ENCODE measurements at regions not wholly inside any gene's neighbourhood (a gene's known extent, or its start where the extent isn't known, plus 50 kb on each side); places are given as distances from the start of the nearest gene placed in this dataset.

DNA sequence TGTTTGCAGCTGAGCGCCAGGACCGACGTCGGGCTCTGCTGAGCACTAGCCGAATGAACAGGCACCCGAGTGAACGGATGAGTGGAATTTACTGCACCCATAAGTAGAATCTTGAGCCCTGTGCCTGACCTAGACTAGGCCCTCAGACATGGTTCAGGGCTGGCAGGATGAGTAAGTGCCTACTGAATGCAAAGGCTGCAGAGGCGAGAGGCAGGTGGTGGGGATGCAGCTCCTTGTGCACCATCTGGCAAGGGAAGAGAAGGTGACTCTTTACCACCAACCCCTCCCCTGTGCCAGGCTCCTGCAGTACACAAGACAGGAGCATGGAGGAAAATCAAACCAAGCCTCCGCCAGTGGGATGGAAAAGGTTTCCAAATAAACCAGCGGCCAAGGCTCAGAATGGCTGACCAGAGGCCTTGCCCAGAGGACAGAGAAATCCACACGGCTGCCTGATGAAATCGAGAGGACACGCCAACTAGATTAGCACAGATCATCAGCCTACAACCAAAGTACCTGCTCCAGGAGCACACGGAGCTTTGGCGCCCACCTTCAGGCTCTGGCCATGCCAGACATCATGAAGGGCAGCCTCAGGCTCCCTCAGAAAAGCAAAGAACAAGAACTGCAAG is 141.7 kb upstream of the IQSEC1 start:
- no peak for DNase-seq (ENCODE audit: low spot score)

DNA sequence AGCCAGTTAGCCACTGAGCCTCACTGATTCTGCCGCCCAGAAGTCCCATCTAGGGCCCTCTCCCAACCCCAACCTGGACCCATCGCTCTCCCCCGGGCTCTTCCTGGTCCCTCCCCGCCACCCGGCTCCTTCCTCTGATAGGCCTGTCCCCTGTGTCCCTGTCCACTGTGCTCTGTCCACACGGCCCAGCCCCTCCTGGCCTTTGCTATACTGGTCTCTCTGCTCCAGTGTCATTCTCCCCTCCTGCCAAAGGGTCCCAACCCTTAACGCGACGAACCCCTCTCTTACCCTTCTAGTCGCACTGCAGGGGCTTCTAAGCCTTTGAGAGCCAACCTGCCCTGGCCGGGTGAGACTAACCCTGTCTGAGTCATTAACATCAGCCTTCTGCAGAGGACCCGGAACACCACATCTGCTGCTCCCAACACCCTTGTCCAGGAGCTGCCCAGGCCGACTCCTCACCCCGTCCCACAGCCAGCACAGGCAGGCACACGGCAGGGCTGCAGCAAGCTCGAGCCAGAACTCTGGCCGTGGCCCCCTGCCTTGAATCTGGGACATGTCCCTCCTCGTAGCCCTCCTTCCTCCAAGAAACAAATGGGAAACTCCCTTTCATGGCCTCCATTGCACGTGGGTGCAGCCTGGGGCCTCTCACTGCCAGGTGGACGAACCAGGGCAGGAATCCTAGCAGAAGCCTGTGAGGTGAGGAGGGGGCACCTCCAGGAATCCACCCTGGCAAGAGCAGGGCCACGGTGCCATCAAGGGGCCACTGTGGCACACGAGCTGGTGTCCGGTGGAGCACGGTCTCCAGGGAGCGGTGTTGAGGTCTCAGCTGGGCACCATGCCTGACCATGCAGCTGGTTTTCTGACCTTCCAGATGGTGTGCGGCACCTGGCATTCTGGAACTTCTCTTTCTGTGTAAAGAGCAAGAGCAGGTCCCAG is 140.9 kb upstream of the IQSEC1 start:
- intact Hi-C loops (cut with DNase I) = no loop called here
- DNase-seq (ENCODE audit: low spot score) = no peak

More for the DNA sequence above, 141.7 kb upstream of the IQSEC1 start:
- intact Hi-C loops (cut with DNase I) = no loop called here

DNA sequence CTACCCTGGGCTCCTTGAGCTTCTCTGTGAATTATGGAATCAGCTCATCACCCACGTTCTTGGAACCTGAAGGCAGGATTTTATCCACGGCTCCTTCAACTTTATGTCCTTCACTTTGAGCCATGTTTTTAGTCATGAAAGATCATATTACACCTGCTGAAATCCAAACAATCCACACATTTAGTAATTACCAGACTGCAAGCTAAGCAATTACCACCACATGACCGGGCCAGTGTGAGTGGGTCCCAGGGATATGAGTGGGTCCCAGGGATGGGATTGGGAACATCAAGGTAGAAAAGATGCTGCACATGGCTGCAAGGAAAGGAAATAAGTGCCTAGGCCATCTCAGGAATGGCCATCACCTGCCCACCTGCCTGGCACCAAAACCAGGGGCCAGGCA is 140.3 kb upstream of the IQSEC1 start:
- DNase-seq (ENCODE audit: low spot score) = no peak
- intact Hi-C loops (cut with DNase I) = no loop called here

DNA sequence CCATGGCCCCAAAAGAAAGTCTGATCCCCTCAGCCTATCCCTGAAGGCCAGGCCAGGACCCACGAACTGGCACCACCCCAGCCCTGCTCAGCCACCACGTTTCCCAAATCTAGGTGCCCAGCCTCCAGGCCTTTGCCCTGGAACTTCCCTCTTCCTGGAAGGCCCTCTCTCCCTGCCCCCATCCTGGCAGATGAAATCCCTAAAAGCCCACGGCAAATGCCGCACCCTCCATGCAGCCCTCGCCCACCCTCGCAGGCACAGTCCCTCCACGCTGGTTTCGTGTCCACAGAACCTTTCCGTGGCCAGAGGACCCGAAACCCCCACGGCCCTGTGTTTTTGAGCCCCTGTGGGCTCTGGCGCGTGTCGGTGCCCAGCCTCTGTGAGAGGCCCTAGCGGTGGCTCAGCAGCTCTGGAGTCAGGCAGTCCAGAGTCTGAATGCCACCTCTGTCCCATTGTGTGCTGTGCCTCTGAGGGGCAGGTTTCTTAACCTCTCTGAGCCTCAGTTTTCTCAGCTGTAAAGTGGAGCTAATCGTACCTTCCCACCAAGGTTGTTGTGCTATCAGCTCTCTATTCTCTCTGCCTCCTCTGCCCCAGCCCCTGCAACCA is 138.5 kb upstream of the IQSEC1 start:
- intact Hi-C loops (cut with DNase I) = no loop called here
- no peak for DNase-seq (ENCODE audit: low spot score)

DNA sequence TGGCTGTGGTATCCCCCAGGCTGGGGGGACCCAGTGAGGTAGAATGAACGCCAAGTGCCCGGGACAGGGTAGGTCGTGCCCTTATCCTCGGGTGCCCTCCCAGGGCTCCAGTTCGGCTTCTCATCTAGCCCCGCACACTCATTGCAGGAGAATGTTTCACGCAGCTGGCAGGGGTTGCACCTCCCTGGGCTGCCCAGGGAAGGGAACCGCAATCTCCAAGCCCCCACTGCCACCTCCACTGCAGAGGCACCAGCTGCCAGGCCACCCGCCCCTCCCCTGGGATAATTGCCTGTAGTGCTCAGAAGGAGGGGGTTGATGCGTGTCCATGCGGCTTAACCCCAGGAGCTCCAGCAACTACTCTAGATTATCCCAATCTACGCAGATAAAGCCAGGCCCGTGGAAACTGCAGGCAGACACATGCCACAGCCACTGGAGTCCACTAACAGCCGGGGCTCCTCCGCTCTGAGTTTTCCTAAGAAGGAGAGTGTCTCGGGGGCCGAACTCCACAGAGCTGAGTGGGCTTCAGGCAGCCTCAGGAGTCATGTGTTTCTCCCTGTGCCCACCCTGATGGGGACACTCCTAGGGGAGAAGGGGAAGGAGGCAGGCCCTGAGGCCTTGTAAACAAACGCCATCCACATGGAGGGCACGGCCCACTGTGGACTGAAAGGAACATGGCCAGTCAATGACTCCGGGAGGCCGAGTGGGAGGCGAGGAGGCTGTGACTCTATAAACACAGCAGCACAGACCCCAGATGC is 137.2 kb upstream of the IQSEC1 start:
- intact Hi-C loops (cut with DNase I) = no loop called here
- no peak for DNase-seq (ENCODE audit: low spot score)

DNA sequence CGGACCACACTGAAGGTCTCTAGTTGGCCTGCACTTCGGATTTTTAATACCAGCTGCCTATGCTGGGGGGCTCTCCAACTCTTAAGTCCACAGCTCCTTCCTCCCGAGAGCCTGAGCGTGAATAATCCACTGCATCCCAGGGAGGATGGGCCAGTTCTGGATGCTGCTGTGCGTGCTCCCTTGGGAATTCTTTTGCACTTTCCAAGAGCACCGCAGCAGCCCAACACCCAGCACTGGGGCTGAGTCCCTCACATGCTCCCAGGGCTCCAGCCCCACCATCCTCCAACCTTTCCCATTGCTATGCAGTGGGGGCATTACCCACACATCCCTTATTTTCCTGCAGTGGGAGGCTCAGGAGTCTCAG is 136.4 kb upstream of the IQSEC1 start:
- intact Hi-C loops (cut with DNase I) = no loop called here
- no peak for DNase-seq (ENCODE audit: low spot score)

DNA sequence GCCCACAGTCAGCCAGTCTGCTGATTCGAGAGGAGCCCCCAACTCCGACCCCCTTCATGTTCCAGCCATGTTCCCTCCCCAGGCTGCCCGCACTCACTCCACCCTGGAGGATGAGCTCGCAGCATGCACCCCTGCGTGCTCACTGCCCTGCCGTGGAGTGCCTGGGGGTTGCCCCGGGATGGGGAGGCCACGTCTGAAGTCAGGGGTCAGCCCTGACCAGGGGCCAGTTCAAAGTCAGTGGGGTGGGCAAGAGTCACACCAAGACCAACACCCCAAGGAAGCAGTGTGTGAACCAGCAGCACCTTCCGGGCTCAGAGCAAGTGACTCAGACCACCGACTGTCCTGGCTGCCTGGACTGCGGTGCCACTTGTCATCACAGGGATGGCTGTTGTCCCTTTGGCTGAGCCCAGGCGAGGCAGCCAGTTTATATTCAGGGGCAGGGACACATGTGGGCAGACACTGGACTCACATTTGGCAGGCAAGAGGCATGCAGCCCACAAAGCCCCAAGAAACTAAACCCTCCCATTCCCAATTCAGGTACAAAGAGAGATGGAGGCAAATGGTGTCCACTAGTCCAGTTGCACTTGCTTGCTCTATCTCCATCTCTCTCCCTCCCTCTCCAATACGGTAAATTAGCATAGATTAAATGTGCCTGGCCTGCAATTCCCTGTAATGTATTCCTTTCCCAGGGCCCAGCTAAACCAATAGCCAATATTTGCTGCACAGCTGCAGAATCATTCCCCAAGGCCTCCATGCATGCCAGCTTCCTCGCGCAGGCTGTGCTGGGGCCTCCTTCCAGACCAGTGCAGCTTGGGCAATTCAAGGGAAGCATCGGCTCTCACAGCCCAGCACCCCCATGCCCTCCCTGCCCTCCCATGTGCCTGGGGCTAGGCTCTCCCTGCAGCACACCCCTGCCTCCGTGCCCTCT is 135.7 kb upstream of the IQSEC1 start:
- intact Hi-C loops (cut with DNase I) = no loop called here
- no peak for DNase-seq (ENCODE audit: low spot score)

DNA sequence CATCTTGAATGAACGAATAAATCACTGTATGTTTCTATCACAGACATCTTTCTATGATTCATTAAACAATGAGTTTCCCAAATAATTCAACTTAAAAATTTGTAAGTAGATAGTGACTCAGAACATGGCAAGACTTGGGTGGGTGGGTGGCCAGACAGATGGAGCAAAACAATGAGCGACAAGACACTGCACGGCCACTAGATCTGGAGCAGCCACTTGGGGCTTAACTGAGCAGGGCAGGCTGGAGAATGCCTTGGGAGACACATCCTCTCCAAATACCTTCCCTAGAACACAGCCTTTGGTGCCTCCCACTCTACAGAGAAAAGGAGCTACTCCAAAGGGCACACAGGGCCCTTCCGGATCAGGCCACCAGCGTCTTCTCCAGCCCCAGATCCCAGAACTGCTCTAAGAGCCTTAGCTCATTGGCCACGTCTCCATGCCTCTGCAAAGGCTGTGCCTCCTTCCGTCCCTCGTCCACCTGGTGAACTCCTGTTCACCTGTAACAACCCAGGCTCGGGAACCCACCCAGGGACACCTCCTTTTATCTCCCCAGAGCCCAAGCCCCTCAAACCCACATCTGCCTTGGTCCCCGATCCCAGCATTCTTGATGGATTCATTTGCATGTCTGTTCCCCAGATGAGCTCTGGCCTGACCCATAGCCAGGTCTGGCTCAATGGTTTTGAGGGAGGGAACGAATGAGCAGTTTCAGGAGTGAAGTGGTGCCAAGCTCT is 134.9 kb upstream of the IQSEC1 start:
- intact Hi-C loops (cut with DNase I) = no loop called here
- no peak for DNase-seq (ENCODE audit: low spot score)

DNA sequence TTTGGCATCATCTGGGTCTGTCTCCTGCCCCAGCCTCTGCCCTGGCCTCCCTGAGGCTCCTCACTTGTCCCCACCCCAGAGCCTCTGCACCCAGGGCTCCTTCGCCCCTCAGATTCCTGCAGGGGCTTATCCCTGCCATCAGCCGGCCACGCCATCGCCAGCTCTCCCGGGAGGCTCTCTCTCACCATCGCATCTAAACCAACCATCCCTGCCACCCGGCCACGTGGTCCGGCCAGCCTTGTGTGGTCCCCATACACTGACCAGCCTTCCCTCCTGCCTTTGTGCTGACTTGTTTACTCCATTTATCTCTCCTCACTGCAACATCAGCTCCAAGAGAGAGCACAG is 134.3 kb upstream of the IQSEC1 start:
- intact Hi-C loops (cut with DNase I) = no loop called here
- DNase-seq (ENCODE audit: low spot score) = no peak

DNA sequence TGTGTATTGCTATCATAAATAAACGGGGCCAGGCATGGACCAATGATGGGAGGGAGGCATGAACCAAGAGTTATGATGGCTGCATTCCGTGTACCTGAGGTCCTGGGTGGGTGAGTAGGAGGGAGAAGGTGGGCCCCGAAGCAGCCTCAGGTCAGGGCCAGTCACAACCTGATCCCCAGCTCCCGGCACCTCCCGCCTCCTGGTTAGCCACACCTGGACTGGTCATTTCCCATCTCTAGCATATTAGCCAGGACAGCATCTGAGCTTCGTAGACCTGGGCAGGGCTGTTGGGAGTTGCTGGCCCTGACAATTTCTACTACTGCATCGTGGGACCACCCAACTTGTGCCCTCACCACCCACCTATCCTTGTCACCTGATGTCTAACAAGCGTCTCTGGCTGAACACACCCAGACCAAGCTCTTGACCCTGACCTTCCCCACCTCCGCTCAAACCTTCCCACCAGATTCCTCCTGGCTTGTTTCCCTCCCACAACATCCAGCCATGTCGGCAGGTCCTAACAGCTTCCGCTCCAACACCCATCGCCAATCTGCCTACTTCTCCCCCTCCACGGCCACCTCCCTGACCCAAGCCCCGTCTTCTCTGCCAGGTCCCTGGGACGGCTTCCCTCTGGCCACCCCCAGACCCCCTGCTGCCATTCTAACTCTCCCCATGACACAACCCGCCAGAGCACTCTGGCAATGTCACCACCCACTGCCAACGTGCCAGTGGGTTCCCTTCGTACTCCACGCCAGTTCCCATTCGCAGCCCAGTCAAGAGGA is 133.8 kb upstream of the IQSEC1 start:
- intact Hi-C loops (cut with DNase I) = no loop called here
- DNase-seq (ENCODE audit: low spot score) = no peak

DNA sequence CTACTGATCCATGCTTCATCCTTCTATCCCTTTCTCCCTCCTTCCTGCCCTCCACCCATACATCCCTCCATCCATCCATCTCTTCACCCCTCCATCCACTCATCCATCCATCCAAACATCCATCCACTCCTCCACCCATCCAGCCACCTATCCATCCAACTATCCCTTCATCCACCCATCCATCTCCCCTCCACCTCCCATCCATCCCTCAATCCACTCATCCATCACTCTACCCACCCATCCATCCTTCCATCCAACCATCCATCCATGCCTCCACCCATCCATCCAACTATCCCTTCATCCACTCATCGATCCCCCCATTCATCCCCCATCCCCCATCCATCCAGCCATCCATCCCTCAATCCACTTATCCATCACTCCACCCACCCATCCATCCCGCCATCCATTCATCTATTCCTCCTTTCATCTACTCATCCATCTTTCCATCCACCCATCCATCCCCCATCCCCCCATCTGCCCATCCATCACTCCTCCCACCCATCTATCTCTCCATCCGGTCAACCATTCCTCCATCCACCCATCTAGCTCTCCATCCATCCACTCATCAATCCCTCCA is 132.4 kb upstream of the IQSEC1 start:
- intact Hi-C loops (cut with DNase I) = no loop called here
- no peak for DNase-seq (ENCODE audit: low spot score)

DNA sequence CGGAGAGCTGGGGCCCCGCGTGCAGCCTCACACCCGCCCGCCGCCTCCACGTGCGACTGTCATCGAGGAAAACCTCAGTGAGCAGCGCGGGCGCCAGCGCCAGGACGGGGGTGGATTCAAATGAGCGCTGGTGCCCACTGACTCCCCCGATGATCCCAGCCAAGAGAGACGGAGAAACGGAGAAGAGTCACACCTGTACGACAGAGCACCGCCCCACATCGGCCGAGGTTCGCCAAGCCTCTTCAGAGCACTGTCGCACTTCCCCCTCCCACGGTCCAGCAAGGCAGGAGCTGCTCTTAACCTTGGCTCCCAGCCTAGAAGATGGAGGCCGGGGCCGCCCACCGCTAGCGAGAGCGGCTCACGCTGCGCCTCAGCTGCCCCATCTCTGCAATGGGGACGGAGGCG is 130.9 kb upstream of the IQSEC1 start:
- intact Hi-C loops (cut with DNase I) = no loop called here

DNA sequence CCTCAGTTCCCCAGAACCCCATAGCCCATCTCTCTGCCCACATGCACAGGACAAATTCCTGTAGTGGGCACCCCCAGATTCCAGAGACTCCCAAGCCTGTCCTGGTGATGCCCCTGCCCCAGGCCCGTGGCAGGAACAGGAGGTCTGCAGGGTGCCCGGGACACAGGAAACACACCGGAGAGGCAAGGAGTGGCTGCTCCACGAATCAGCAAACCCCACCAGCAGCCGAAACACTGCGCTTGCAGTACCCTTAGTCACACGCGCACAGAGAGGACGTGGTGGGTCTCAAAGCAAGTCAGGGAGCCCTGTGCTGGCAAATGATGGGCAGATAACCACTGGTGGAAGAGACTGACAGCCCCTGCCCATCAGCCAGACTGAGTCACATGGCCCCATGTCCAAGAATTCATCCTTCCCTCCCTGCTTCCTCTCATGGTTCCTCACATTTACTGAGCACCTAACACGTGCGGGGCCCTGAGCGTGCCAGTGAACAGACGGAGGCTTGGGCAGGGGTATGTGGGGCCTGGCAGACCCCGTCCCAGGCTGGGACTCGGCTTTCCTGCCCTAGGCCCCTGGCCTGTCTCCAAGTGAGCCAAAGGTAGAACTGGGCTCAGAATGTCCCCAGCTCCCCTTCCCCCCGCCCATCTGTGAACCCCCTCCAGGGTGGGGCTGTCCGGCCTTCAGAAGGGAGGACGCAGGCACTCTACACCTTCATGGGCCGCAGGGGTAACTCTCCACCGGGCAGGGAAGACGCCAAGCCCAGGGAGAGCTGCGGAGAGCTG is 130.4 kb upstream of the IQSEC1 start:
- no peak for DNase-seq (ENCODE audit: low spot score)
- intact Hi-C loops (cut with DNase I) = no loop called here

More for the DNA sequence above, 130.9 kb upstream of the IQSEC1 start:
- no peak for DNase-seq (ENCODE audit: low spot score)

DNA sequence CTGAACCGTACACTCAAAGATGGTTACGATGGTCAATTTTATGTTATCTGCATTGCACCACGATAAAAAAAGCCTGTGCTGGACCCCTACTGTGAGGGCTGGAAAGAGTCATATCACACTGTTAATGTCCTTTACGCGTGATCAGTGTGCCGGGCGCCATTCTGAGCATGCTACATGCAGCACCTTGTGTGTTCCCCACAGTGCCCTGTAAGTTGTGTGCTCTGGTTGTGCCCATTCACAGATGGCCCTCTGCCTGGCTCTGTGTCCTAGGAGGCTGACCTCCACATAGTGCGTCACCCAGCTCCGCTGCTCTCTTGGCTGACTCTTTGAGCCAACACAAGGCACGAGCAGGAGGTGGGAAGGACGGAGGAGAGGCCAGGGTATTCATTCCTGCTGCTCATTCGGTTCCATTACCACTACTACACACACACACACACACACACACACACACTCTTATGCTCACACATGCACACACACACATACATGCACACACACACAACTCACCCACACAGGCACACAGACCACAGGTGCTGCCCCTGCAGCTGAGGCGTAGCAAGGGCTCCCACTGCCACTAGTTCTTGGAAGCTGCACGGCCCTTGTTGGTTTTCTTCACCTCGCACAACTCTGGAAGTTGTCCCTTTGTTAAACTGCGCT is 129.6 kb upstream of the IQSEC1 start:
- intact Hi-C loops (cut with DNase I) = no loop called here
- DNase-seq (ENCODE audit: low spot score) = no peak

DNA sequence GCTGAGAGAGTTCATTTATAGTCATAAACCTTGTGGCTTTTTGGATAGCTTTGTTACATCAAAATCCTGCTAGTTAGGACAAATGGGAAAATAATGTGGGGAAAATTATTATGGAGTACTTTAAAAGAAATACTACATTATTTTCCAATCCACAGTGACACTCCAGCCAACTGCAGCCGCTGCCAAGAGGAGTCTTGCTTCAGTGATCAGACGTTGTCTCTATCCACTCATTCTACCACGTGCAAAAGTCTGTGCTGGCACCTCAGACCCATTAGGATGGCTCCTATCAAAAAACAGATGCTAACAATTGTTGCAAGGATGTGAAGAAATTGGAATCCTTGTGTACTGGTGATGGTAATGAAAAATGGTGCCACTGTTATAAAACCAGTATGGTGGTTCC is 128.6 kb upstream of the IQSEC1 start:
- intact Hi-C loops (cut with DNase I) = no loop called here
- no peak for DNase-seq (ENCODE audit: low spot score)

DNA sequence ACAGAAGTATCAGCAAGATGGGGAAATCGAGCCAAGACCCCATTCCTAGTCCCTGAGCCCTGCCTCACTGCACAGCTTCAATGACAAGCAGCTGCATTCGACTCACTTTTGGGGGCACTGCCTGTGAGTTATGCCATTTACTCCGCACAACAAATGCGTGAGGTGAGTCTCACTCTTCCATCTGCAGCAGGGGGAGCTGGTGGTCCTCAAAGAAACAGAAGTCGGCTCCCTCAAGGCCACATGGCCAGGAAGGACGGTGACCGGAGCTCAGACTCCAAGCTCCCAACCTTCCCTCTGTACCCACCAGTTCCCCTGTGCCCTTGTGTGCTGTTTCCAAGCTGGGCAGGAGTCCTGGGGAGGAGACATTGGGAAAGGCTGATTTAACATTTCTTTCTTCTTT is 127.7 kb upstream of the IQSEC1 start:
- DNase-seq (ENCODE audit: low spot score) = no peak

More for the DNA sequence above, 127.7 kb upstream of the IQSEC1 start:
- intact Hi-C loops (cut with DNase I) = no loop called here
